Calu3 (cell line): ENCODE measurements at regions not wholly inside any gene's neighbourhood (a gene's known extent, or its start where the extent isn't known, plus 50 kb on each side); places are given as distances from the start of the nearest gene placed in this dataset.

Experiments used
- BruUV-seq: library from RNA; stranded (reverse); fragments of 400-500 nt; replicated peaks from 2 replicates; lab custom pipeline; 2021; lab: Mats Ljungman, UMichigan
- CTCF ChIA-PET: fragments of 300-600 bp; sonication (Branson Sonifier 250); formaldehyde crosslinking; loops from one replicate; lab custom pipeline; 2022; ENCODE audit warnings: antibody characterized with exemption; lab: Charles Lee
- DNase-seq: peaks from one replicate; pipeline ENCODE4 v3.0.0; 2022
- H3K27ac Mint-ChIP-seq: one replicate; pipeline ENCODE4 v1.8.0; 2022; ENCODE audit warnings: mixed read lengths; ENCODE audit not compliant: unreplicated experiment
- H3K27me3 Mint-ChIP-seq: one replicate; pipeline ENCODE4 v1.8.0; 2022; ENCODE audit warnings: mixed read lengths; ENCODE audit not compliant: unreplicated experiment
- H3K36me3 Mint-ChIP-seq: one replicate; pipeline ENCODE4 v1.8.0; 2022; ENCODE audit warnings: mild to moderate bottlenecking, moderate library complexity, mixed read lengths; ENCODE audit not compliant: insufficient read depth, unreplicated experiment
- H3K4me1 Mint-ChIP-seq: one replicate; pipeline ENCODE4 v1.8.0; 2022; ENCODE audit warnings: mild to moderate bottlenecking, low read depth, mixed read lengths; ENCODE audit not compliant: unreplicated experiment
- H3K4me3 Mint-ChIP-seq: one replicate; pipeline ENCODE4 v1.8.0; 2022; ENCODE audit warnings: mild to moderate bottlenecking, low read depth, moderate library complexity, mixed read lengths; ENCODE audit not compliant: unreplicated experiment
- H3K9me3 Mint-ChIP-seq: one replicate; pipeline ENCODE4 v1.8.0; 2022; ENCODE audit warnings: low read depth, mixed read lengths; ENCODE audit not compliant: unreplicated experiment
- intact Hi-C: fragments of 100-400 bp; cut with micrococcal nuclease; formaldehyde crosslinking; loops from one replicate; pipeline ENCODE4 v1.10.0; 2022; ENCODE audit not compliant: unreplicated experiment
- TF ChIP-seq, protein P1 (sequence below): fragments of 200-600 bp; IDR thresholded peaks from one replicate; pipeline ENCODE4 v1.8.0; 2022; ENCODE audit warnings: antibody characterized with exemption; ENCODE audit not compliant: unreplicated experiment

DNA sequence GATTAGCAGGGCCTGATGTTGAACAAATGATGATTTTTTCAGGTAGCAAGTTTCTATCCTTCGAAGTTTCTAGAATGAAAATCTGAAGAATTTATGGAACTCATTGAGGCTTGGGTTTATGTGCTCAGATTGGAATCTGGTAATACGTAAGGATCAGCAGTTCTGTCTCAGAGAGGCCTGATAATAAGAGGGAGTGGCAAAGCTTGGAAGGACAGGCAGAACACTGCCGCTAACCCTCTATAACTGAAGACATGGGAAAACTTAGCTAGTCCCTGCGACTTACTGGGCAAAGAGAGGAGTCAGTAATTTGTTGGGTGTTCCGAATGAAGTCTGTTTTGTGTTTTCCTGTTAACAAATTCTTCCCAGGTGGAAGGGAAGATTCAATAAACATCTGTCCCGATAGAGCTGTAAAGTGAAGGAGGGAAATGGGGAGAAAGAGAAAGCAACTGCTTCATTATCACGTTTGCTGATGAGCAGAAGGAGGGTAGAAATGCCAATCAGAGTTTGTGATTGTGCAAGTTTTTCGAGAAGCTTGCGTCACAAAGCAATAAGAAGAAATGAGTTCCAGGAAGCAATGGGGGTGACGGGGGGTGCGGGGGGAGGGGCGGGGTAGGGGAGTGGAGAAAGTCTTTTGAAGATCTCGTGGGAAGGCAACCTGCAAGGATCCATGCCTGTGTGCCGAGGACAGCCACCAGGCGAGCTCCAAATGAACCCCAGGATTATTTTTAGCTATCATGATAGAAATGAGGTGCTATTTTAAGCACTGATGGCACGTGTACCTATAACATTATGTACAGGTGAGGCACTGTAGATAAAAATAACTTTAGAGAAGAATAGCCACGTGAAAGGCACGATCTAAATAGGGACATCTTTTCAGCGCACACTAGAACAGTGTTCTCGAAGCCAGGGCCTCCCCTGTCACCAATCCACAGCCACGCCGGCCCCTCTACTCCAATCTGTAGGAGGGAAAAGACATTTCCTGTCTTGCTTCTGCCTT is 224.1 kb downstream of the FGF9 start:
- CTCF ChIA-PET = interaction anchor here (0.6 kb wide), 2 partner anchors 136 to 1734 kb away, joined by 3 to 6 read pairs; no protein-coding TSS in a partner anchor
- no peaks in the 10 kb centered on the region for H3K36me3 Mint-ChIP-seq
- DNase-seq = no peak
- H3K27me3 Mint-ChIP-seq = no peaks in the 10 kb centered on the region
- H3K4me1 Mint-ChIP-seq = no peaks in the 10 kb centered on the region
- H3K4me3 Mint-ChIP-seq = no peak overlapping the region
- TF ChIP-seq, protein P1, sequence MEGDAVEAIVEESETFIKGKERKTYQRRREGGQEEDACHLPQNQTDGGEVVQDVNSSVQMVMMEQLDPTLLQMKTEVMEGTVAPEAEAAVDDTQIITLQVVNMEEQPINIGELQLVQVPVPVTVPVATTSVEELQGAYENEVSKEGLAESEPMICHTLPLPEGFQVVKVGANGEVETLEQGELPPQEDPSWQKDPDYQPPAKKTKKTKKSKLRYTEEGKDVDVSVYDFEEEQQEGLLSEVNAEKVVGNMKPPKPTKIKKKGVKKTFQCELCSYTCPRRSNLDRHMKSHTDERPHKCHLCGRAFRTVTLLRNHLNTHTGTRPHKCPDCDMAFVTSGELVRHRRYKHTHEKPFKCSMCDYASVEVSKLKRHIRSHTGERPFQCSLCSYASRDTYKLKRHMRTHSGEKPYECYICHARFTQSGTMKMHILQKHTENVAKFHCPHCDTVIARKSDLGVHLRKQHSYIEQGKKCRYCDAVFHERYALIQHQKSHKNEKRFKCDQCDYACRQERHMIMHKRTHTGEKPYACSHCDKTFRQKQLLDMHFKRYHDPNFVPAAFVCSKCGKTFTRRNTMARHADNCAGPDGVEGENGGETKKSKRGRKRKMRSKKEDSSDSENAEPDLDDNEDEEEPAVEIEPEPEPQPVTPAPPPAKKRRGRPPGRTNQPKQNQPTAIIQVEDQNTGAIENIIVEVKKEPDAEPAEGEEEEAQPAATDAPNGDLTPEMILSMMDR = no peak
- no peak overlapping the region for H3K27ac Mint-ChIP-seq
- no TSS peak for BruUV-seq
- intact Hi-C loops = no loop called here
- no peaks in the 10 kb centered on the region for H3K9me3 Mint-ChIP-seq

DNA sequence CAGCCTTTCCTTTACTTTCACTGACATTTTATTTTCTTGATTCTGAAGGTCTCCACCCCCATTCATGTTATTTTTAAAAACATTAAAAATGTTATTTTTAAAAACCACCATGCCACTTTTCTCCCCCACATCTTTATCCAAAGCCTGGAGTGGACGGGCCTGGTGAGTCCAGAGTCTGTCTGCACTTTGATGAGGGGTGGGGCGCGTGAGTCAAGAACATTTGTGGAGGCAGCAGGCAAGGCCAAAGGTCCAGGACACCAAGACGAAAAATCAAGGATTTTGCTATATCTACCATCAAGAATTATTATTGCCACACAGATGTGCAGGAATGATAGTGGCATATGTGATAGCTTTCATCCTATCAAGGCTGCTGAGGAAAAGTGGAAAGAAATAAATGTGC is 224.9 kb downstream of the FGF9 start:
- no peaks in the 10 kb centered on the region for H3K4me1 Mint-ChIP-seq
- no peak for DNase-seq
- H3K27ac Mint-ChIP-seq = no peak overlapping the region
- no peaks in the 10 kb centered on the region for H3K27me3 Mint-ChIP-seq
- no peaks in the 10 kb centered on the region for H3K36me3 Mint-ChIP-seq
- no peak overlapping the region for H3K4me3 Mint-ChIP-seq
- no peaks in the 10 kb centered on the region for H3K9me3 Mint-ChIP-seq
- CTCF ChIA-PET = no interaction called here
- no TSS peak for BruUV-seq
- intact Hi-C loops = no loop called here
- TF ChIP-seq, protein P1 = no peak

DNA sequence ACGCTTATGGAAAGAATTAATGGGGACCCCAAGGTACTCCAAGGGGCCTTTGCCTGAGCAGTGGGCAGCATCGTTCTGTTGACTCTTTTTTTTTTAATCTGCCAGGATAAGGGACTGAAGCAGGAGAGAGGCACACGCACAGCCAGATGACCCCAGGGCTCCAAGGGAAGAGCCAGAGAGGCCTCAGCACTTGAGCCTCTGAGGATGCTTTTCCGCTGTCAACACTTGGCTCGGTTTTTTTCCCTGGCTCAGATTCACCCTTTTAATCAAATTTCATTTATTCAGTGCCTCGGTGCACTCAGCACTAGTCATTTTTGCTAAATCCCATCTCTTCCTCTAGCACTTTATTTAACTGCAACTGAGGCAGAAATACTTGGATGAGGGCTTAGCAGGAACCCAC is 226.3 kb downstream of the FGF9 start:
- H3K27me3 Mint-ChIP-seq = no peaks in the 10 kb centered on the region
- TF ChIP-seq, protein P1 = no peak
- no peaks in the 10 kb centered on the region for H3K36me3 Mint-ChIP-seq
- no peaks in the 10 kb centered on the region for H3K4me1 Mint-ChIP-seq
- H3K4me3 Mint-ChIP-seq = no peak overlapping the region
- BruUV-seq = no TSS peak
- no peak overlapping the region for H3K27ac Mint-ChIP-seq
- intact Hi-C loops = no loop called here
- CTCF ChIA-PET = no interaction called here
- DNase-seq = no peak
- no peaks in the 10 kb centered on the region for H3K9me3 Mint-ChIP-seq

DNA sequence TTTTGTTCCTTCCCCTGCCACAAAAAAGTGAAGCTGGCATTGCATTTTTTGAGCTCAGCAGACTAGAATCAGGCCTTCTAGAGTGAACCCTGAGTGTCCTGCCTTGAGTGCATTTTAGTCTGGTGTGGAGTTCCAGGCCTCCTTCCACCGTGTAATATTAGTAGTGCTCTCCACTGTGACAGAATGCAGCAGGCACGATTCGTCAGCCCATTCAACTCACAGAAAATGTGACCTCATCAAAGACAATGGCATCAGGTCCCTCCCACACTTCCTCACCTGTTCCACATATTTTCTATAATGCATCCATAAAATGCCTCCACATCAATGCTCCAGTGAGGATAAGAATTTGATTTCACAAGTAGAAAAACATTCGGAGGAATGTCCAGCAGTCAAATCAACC is 227.6 kb downstream of the FGF9 start:
- no peaks in the 10 kb centered on the region for H3K9me3 Mint-ChIP-seq
- no peaks in the 10 kb centered on the region for H3K27me3 Mint-ChIP-seq
- CTCF ChIA-PET = no interaction called here
- TF ChIP-seq, protein P1 = no peak
- BruUV-seq = no TSS peak
- no peaks in the 10 kb centered on the region for H3K36me3 Mint-ChIP-seq
- no peak for DNase-seq
- H3K4me1 Mint-ChIP-seq = no peaks in the 10 kb centered on the region
- intact Hi-C loops = no loop called here
- no peak overlapping the region for H3K27ac Mint-ChIP-seq
- no peak overlapping the region for H3K4me3 Mint-ChIP-seq
